HG03097 (cell line): ENCODE measurements at regions not wholly inside any gene's neighbourhood (a gene's known extent, or its start where the extent isn't known, plus 50 kb on each side); places are given as distances from the start of the nearest gene placed in this dataset.
"Not testable (repeated sequence)": the region's sequence is repeated elsewhere in the genome, so short reads cannot be mapped to it uniquely, and the experiment has no call there.

ENCODE experiments used
- ATAC-seq: cut with Tn5 transposase; IDR thresholded peaks from one replicate; pipeline ENCODE4 v1.9.1; 2021; ENCODE audit not compliant: unreplicated experiment, low FRiP score

DNA sequence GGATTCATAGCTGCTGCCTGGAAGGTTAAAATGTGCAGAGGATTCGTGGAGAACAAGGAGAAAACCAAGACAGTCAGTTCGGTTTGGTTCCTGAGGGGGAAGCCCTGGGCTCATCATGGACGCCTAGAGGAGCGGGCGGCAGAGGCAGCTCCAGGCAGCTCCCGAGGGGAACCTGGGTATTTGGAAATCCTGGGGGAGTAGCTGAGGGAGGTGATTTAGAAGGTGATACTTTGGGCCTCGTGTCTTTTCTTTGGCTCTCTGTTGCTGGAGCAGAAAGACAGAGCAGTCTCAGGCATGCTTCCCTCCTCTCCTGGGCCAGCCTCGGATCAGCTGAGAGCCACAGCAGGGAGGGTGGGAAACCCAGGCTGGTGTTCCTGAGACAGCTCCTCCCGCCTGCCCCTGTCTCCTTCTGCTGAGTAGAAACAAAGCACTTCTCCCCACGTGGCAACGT lies 139.5 kb downstream of the DLL1 start:
- ATAC-seq: no peak

DNA sequence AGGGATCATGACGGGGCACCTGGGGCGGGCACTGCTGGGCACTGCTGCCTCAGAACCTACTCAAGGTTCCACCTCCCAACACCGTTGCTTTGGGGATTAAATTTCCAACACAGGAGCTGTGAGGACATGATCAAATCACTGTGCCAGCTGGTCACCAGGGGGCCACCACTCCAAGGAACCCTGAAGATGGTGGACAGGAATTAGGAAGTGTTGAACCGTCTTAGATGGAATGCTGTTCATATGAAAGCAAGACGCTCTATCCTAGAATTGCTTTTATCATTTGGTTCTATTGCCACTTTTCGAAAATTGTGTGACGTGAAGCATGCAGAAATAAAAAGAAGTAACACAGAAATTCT lies 140.3 kb downstream of the DLL1 start:
- ATAC-seq: no peak

DNA sequence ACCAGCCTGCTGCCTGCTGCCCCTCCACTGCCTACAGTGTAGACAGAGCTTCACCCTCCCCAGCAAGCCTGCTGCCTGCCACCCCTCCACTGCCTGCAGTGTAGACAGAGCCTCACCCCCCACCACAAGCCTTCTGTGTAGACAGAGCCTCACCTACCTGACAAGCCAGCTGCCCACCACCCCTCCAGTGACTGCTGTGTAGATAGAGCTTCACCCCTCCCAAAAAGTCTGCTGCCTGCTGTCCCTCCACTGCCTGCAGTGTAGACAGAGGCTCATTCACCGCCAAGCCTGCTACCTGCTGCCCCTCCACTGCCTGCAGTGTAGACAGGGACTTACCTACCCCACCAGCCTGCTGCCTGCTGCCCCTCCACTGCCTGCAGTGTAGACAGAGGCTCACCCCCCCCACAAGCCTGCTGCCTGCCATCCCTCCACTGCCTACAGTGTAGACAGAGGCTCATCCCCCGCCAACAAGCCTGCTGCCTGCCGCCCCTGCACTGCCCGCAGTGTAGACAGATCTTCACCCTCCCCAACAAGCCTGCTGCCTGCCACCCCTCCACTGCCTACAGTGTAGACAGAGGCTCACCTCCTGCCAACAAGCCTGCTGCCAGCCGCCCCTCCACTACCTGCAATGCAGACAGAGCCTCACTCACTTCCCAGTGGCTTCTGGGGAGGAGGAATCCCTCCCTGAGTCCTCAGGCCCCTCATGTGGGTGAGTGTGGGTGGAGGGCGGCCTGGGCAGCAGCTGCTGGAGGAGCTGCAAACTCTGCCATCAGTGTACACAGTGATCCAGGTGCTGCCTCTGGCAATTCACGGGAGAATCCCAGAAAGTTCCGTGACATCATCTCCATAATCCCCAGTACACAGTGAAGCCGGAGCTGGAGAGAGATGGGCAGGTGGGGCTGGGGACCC lies 140.9 kb downstream of the DLL1 start:
- no peak for ATAC-seq

DNA sequence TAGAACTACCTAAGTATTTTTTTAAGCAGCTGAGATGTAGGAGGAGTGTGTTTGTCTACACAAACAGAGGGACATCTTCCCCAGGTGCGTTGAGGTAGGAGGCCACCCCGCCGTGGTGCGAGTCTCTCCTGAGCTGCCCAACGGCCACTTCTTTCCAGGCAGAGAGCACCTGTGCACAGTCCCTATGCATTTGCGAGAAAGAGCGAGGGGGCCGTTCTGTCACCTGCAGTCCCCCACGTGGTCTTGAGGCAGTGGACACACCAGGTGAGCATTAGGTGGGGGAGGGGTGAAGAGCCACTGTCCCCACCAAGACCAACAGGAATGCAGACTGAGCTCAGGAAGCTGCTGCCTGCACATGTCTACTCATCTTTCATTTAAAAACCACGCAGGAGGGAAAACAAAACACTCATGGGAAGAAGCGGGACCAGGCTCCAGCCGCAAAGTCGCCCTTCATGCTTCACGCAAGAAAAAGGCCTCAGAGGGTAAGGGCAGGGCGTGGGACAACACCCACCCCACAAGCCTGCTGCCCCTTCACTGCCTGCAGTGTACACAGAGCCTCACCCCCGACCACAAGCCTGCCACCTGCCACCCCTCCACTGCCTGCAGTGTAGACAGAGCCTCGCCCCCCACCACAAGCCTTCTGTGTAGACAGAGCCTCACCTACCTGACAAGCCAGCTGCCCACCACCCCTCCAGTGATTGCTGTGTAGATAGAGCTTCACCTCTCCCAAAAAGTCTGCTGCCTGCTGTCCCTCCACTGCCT lies 142.0 kb downstream of the DLL1 start:
- ATAC-seq: no peak

DNA sequence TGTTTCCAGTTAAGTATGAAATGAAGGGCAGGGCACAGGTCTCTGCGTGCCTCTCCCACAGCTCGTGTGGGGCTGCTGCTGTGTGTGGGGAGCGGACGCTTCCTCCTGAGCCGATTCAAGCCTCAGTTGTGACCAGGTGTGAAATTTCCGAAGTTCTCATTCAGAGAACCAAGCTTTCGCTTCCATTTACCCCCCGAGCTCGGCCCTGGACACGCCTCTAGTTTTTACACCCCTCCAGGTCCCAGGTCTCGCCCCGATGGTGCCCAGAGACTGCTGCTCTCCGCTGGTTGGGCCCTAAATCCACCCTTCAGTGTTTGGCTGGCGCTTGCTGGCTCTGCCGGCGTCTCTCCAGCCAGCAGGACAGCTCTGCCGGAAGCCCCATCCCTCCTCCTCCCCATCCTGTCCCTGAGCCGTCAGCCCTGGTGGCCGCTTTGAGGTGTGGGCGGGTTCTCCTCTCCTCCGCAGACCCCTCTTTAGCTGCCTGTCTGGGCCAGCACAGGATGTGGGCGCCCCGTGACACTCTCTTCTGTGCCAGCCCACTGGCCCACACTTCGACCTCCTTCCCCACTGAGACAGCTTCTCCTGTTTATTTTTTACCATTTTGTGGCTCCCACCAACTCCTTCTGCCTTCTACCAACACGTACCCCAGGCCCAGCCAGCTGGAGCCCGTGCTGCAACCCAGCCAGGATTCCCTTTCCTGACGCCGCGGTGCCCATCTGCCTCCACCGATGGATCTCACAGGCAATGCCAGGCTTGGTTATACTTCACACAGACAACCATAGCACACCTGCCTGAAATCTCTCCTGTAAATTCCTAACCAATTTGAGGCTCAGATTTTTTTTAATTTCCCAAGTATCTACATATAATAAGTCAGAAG lies 142.8 kb downstream of the DLL1 start:
- ATAC-seq: peak; percentile 81

DNA sequence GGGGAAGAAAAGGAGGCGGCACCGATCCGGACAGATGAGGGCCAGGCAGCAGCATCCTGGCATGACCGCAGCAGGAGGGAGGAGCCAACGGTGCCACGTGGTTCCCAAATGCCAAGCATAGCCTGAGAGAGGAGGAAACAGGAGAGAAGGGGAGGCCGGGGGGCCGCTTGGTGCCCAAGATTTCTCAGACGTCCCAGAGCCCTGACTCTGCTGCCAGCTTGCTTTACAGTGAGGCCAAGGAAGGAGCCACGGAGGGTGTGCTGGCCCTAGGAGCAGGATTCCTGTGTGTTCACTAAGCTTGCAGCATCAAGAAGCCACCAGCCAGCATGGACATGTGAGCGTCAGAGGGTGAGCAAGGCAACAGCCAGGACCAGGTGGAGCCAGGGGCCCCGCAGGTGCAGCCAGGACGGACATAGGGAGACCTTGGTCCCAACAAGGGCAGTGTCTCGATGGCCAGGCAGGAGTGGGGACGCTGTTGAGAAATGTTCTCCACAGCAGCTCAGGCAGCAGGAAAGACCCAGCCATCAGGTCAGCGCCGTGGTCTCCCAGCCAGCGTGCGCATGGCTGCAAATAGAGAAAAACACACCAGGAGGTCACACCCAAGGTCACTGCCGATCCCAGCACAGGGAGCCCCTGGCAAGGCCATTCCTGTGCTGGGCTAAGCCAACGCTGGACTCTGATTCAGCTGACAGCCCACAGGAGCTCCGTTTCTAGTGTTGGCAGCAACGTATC lies 143.7 kb downstream of the DLL1 start:
- ATAC-seq: no peak

DNA sequence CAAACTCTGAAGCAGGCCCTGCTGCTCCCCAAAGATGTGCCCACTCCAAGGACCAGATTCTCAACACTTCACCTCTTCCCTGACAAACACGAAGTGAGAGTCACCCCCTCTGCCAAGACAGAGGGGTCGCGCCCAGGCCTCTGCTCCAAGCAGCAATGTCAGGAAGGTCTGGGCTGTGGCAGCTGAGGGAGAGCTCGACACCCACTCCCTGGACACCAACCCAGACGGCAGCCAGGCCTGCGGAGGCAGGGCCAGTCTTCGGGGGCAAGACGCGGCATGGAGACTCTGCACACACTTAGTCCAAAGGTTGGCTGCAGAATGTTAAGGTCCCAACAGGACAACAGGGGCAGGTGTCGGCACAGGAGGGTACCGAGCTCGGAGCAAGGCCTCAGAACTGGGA lies 144.2 kb downstream of the DLL1 start:
- no peak for ATAC-seq

DNA sequence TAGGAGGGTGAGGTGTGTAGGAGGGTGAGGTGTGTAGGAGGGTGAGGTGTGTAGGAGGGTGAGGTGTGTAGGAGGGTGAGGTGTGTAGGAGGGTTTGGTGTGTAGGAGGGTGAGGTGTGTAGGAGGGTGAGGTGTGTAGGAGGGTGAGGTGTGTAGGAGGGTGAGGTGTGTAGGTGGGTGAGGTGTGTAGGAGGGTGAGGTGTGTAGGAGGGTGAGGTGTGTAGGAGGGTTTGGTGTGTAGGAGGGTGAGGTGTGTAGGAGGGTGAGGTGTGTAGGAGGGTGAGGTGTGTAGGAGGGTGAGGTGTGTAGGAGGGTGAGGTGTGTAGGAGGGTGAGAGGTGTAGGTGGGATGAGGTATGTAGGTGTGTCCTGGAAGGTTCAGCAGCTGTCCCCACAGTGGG lies 144.7 kb downstream of the DLL1 start:
- ATAC-seq: not testable (repeated sequence)

DNA sequence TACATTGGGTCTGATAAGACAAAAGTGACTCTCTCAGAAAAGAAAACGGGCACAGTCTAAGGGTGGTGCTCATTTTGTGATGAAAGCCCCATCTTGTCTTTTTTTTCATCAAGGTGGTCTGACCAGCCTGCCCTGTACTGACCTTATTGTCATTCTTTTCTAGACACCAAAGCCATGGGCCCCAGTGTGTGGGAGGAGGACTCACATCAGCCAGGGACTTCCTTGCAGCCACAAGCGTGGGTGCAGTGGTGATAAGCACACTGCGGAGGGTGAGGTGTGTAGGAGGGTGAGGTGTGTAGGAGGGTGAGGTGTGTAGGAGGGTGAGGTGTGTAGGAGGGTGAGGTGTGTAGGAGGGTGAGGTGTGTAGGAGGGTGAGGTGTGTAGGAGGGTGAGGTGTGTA lies 145.2 kb downstream of the DLL1 start:
- ATAC-seq: not testable (repeated sequence)

DNA sequence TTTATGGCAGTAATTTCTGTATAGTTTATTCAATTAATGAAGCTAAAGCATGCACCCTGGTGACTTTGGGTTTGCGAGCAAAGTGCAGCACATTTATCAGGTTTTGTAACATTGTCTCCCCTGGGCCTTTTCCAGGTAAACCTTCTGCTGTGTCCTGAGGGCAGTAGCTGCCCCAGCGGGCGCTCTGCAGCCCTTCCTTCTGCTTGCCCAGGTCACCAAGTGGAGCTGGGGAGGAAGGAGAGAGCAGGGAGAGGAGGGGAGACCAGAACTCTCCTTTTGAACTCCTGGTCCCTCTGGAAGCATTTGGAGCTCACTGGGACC lies 145.6 kb downstream of the DLL1 start:
- no peak for ATAC-seq

DNA sequence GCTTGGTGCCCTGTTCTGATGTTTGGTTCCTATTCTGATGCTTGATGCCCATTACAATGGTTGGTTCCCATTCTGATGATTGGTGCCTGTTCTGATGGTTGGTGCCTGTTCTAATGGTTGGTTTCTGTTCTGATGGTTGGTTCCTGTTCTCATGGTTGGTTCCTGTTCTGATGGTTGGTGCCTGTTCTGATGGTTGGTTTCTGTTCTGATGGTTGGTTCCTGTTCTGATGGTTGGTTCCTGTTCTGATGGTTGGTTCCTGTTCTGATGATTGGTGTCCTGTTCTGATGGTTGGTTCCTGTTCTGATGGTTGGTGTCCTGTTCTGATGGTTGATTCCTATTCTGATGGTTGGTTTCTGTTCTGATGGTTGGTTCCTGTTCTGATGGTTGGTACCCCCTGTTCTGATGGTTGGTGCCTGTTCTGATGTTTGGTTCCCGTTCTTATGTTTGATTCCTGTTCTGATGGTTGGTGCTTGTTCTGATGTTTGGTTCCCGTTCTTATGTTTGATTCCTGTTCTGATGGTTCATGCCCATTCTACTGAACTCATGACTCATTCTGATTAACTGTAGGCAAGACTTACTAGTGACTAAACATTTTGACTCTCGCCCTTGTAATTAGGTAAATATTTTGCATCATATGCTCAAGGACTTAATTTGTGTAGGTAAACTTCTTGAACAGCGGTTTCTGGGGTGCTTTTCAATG lies 146.2 kb downstream of the DLL1 start:
- ATAC-seq: no peak

DNA sequence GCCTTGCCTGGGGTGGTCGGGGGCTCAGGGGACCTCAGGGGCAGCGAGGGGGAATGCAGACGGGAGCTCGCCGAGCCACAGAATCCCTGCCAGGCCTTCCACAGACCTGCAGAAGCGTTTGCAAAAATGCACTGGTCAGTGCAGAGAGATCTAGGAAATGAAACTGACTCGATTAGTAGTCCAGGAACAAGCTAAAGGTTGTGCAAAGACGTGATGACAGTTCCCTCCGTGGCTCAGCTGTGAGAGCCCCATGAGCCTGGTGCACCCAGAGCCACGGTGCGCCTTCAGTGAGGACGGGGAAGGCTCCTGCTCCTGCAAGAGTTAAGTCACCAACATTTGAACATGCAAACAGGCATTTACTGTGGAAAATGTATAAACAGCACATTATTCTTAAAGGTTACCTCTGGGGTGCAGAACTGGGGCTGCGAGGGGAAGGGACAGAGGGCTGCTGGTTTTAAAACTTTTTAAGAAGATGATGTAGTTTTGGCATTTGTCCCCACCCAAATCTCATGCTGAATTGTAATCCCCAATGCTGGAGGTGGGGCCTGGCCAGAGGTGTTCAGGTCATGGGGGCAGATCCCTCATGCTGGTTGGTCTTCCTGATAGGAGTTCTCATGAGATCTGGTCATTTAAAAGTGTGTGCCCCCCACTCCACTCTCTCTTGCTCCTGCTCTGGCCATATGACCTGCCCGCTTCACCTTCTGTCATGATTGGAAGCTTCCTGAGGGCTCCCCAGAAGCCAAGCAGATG lies 147.3 kb downstream of the DLL1 start:
- no peak for ATAC-seq

DNA sequence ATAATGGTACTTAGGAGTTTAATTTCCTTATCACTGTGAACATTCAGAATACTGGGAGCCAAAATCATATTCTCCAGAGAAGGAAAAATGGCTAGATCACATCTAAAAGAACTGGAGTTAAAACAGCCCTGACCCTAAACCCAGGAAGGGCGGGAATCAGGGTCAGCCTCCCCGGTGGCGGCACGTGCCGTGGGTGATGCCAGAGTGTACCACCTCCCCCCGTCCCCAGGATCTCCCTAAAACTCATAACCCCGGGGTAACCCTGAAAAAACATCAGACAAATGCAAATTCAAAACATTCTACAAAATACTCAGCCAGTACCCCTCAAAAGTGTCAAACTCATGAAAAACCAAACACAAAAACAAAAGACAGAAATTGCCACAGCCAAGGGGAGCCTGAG lies 148.3 kb downstream of the DLL1 start:
- no peak for ATAC-seq

DNA sequence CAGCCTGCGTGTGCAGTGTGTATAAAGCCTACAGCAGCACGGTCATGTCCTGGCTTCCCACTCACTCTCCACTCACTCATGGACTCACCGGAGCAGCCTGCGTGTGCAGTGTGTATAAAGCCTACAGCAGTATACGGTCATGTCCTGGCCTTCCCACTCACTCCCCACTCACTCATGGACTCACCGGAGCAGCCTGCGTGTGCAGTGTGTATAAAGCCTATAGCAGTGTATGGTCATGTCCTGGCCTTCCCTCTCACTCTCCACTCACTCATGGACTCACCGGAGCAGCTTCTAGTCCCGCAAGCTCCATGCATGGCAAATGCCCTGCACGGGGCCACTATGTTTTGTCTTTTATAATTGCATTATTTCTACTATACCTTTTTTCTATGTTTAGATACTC lies 149.8 kb downstream of the DLL1 start:
- ATAC-seq: not testable (repeated sequence)

DNA sequence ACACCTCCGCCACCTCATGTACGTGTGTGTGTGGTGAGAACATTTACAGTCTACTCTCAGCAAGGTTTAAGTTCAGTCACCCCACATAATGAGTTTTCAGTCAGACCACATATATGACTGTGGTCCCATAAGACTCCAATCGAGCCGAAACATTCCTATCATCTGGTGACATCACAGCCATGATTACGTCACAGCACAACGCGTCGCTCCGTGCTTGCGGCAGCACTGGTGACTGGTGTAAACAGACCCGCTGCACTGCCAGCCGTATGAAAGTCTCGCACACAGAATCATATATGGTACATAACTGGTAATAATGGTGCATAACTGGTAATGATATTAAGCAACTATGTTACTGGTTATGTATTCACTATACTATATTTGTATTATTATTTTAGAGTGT lies 150.7 kb downstream of the DLL1 start:
- no peak for ATAC-seq

DNA sequence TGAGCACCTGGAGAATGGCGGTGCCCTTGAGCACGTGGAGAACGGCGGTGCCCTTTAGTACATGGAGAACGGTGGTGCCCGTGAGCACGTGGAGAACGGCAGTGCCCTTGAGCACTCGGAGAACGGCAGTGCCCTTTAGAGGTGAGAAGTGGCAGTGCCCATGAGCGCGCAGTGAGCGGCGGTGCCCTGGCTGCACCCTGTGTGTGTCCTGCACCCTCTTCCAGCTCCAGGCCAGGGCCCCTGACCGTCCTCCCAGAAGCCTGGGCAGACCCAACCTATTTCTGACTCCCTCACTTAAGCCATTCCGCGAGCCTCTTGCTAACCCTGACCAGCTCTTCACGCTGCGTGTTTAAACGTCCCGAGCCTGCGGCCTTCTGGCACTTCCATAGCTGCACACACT lies 151.3 kb downstream of the DLL1 start:
- no peak for ATAC-seq

DNA sequence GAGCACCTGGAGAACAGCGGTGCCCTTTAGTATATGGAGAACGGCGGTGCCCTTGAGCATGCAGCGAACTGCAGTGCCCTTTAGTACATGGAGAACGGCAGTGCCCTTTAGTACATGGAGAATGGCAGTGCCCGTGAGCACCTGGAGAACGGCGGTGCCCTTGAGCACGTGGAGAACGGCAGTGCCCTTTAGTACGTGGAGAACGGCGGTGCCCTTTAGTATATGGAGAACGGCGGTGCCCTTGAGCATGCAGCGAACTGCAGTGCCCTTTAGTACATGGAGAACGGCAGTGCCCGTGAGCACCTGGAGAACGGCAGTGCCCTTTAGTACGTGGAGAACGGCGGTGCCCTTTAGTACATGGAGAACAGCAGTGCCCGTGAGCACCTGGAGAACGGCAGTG lies 151.8 kb downstream of the DLL1 start:
- not testable (repeated sequence) for ATAC-seq

DNA sequence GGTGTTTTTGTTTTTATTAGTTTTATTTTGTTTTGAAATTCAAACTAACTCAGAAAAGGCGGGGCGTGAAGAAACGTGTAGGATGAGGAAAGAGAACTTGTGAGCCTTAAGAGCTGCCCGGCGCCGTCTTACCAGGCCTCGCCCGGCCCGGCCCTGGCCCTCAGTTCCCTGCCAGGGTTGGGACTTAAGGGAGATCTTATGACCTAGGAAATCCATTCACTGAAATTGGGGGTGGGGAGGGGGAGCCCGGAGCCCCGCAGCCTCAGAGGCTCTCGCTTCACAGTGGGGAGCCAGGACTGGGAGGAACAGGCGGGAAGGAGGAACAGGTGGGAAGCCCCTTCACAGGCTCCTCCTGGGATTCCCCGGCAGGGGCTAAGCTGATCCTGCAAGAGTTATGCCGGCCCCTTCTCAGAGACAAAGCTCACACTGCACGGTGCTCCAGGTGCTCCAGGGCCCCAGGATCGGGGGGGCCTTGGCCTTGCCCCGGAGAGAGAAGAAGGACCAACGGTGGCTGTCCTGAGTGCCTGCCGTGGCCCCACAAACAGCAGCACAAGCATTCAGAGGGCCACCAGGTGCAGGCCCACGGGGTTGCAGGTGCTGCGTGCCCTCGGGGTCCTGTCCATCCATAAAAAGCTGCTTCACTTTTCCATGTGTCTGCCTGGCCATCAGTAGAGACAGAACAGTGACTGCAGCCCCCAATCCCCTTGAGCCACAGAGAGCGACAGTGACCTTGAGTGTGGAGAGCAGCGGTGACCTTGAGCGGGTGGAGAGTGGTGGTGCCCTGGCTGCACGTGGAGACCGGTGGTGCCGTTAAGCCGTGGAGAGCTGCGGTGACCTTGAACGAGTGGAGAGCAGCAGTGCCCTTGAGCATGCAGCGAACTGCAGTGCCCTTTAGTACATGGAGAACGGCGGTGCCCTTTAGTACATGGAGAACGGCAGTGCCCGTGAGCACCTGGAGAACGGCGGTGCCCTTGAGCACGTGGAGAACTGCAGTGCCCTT lies 152.7 kb downstream of the DLL1 start:
- no peak for ATAC-seq
